Vagina (tissue), 2 donors: ENCODE measurements at regions not wholly inside any gene's neighbourhood (a gene's known extent, or its start where the extent isn't known, plus 50 kb on each side); places are given as distances from the start of the nearest gene placed in this dataset.

Experiments used
- DNase-seq, 2 donors: peaks; one replicate each; pipeline ENCODE4 v3.0.0-alpha.2; 2017; ENCODE audit errors: extremely low spot score in 2 of 2
- H3K27ac ChIP-seq: fragments of 200-600 bp; sonication (generic); one replicate; pipeline ENCODE4 v1.5.1; 2019
- H3K27me3 ChIP-seq: fragments of 200-600 bp; sonication (generic); one replicate; pipeline ENCODE4 v1.5.1; 2019
- H3K36me3 ChIP-seq, 2 donors: fragments of 200-600 bp; sonication (generic); one replicate each; pipeline ENCODE4 v1.5.1; 2017 to 2019
- H3K4me1 ChIP-seq: fragments of 200-600 bp; sonication (generic); one replicate; pipeline ENCODE4 v1.5.1; 2019
- H3K4me3 ChIP-seq, 2 donors: fragments of 200-600 bp; sonication (generic); 1 replicate in 1 of 2; 2 replicates in 1 of 2; pipeline ENCODE4 v1.5.1; 2016 to 2019
- H3K9me3 ChIP-seq: fragments of 200-600 bp; sonication (generic); one replicate; pipeline ENCODE4 v1.5.1; 2019
- CTCF ChIP-seq, 3 experiments: fragments of 450-650 bp in 2 of 3; fragments of 200-600 bp in 1 of 3; sonication (generic) in 1 of 3; IDR thresholded peaks; one replicate each; pipeline ENCODE4 v1.5.1; 2017 to 2019; ENCODE audit warnings: antibody characterized with exemption in 3 of 3, mild to moderate bottlenecking in 2 of 3, moderate library complexity in 2 of 3
- POLR2A ChIP-seq, 2 donors: fragments of 450-650 bp; IDR thresholded peaks; one replicate each; pipeline ENCODE4 v1.6.1; 2017; ENCODE audit warnings: antibody characterized with exemption in 2 of 2, mild to moderate bottlenecking in 2 of 2, moderate library complexity in 2 of 2
- POLR2AphosphoS5 ChIP-seq, 2 donors: sonication (generic); formaldehyde crosslinking; IDR thresholded peaks; one replicate each; pipeline ENCODE4 v1.9.0; 2017; ENCODE audit warnings: antibody characterized with exemption in 2 of 2, mild to moderate bottlenecking in 2 of 2, low read depth in 1 of 2; ENCODE audit not compliant: insufficient read depth in 1 of 2
- intact Hi-C: fragments of 100-400 bp; cut with DNase I; formaldehyde crosslinking; loops from one replicate; pipeline ENCODE4 v1.15.1; 2023

- intact Hi-C loops, result no loop called here
- DNase-seq, result peak in 1 of 2 donors; percentile 8
- Histone ChIP-seq H3K4me3 (no peak overlapping the region), H3K27ac (no peak overlapping the region), H3K36me3 (no peaks in the 10 kb centered on the region), H3K27me3 (no peaks in the 10 kb centered on the region), H3K9me3 (no peaks in the 10 kb centered on the region), H3K4me1 (no peaks in the 10 kb centered on the region)
- TF ChIP-seq CTCF (IDR thresholded peaks at IDR 0.05), result no peak
- TF ChIP-seq POLR2AphosphoS5 (IDR thresholded peaks at IDR 0.05; ENCODE audit: insufficient read depth in 1 of 2, low read depth in 1 of 2), result no peak
- no peak for TF ChIP-seq POLR2A (IDR thresholded peaks at IDR 0.05)
Measured at GRCh38 chr2:217086718-217087117, 226.9 kb upstream of the TNP1 start.

GRCh38 chr2:217086038-217086522, 226.2 kb upstream of the TNP1 start:
- Histone ChIP-seq H3K36me3 (no peaks in the 10 kb centered on the region), H3K4me1 (no peaks in the 10 kb centered on the region), H3K27ac (no peak overlapping the region), H3K4me3 (no peak overlapping the region), H3K27me3 (no peaks in the 10 kb centered on the region), H3K9me3 (no peaks in the 10 kb centered on the region)
- intact Hi-C loops, result no loop called here
- peak in 1 of 2 donors; percentile 6 for DNase-seq
- TF ChIP-seq POLR2A (IDR thresholded peaks at IDR 0.05) (no peak), CTCF (IDR thresholded peaks at IDR 0.05) (no peak), POLR2AphosphoS5 (IDR thresholded peaks at IDR 0.05; ENCODE audit: insufficient read depth in 1 of 2, low read depth in 1 of 2) (no peak)

- peak in 1 of 2 donors; percentile 27 for DNase-seq
- Histone ChIP-seq H3K4me3 (no peak overlapping the region), H3K27me3 (no peaks in the 10 kb centered on the region), H3K27ac (no peak overlapping the region), H3K4me1 (no peaks in the 10 kb centered on the region), H3K9me3 (no peaks in the 10 kb centered on the region), H3K36me3 (no peaks in the 10 kb centered on the region)
- intact Hi-C loops, result no loop called here
- TF ChIP-seq POLR2AphosphoS5 (IDR thresholded peaks at IDR 0.05; ENCODE audit: insufficient read depth in 1 of 2, low read depth in 1 of 2) (no peak), CTCF (IDR thresholded peaks at IDR 0.05) (no peak), POLR2A (IDR thresholded peaks at IDR 0.05) (no peak)
Measured at GRCh38 chr2:217085543-217085942, 225.7 kb upstream of the TNP1 start.

- no peaks in the 10 kb centered on the region for H3K27me3 ChIP-seq
- no peaks in the 10 kb centered on the region for H3K4me1 ChIP-seq
- H3K9me3 ChIP-seq, result no peaks in the 10 kb centered on the region
- H3K4me3 ChIP-seq, result no peak overlapping the region
- H3K36me3 ChIP-seq, result no peaks in the 10 kb centered on the region
- no peak overlapping the region for H3K27ac ChIP-seq
- TF ChIP-seq POLR2A (IDR thresholded peaks at IDR 0.05) (no peak), POLR2AphosphoS5 (IDR thresholded peaks at IDR 0.05; ENCODE audit: insufficient read depth in 1 of 2, low read depth in 1 of 2) (no peak), CTCF (IDR thresholded peaks at IDR 0.05) (no peak)
- intact Hi-C loops, result no loop called here
- peak in 1 of 2 donors; percentile 14 for DNase-seq
Measured at GRCh38 chr2:217081799-217082198, 221.9 kb upstream of the TNP1 start.

- no peaks in the 10 kb centered on the region for H3K9me3 ChIP-seq
- no peak for TF ChIP-seq CTCF (IDR thresholded peaks at IDR 0.05)
- no peak for TF ChIP-seq POLR2A (IDR thresholded peaks at IDR 0.05)
- no peak for TF ChIP-seq POLR2AphosphoS5 (IDR thresholded peaks at IDR 0.05; ENCODE audit: insufficient read depth in 1 of 2, low read depth in 1 of 2)
- peaks cover 8% of the 10 kb centered on the region for H3K4me1 ChIP-seq
- DNase-seq, result no peak
- no peaks in the 10 kb centered on the region for H3K27me3 ChIP-seq
- H3K27ac ChIP-seq, result no peak overlapping the region
- H3K4me3 ChIP-seq, result no peak overlapping the region
- intact Hi-C loops, result no loop called here
- H3K36me3 ChIP-seq, result no peaks in the 10 kb centered on the region
Measured at GRCh38 chr2:217079165-217079564, 219.3 kb upstream of the TNP1 start.
